ENCODE measurements at regions not wholly inside any gene's neighbourhood (a gene's known extent, or its start where the extent isn't known, plus 50 kb on each side); places are given as distances from the start of the nearest gene placed in this dataset.

DNA sequence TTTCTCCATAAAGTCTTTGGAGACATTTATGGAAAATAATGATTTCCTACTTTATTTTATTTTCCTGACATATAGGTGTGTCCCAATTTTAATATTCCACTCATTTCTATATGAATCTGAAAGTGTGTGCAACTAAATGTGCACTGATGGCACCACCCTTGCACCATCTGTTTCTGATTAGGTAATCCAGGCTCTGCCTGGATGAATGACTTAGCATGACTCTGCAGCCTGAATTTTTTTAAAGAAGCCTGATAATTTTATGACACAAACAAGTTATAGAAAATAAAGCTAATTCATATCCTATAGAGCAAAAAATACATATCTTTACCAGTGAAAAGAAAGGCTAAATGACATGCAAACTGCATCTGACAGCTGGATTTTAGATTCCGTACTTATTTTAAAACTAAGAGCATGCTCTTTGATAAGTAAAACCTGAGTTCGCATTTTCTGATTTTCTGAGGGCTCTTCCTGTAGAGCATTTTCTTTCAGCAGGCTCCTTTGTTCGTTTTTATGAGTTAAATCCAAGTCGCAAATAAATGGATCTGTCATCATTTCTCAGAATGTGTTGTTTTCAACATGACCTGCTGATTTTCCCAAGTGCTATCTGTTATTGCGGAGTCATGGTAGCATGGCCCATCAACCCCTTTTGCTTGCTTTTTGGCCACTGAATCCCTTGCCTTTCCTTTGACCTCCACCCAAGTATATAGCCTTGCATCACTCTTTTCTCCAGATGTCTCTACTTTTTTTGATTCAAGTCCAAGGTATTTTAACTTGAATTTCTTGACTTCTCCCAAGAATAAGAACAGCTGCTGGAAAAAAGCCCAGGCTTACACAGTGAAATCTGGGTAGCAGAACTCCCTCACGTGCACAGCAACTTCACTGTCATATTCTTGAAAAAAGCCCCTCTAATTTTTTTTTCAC, 52.8 kb upstream of the LYPLAL1 start:
- no peak for DNase-seq (ENCODE audit: low spot score)
- no peaks in the 10 kb centered on the region for H3K27me3 Mint-ChIP-seq (ENCODE audit: low read depth)
- intact Hi-C loops (cut with micrococcal nuclease) = no loop called here
- H3K9me3 Mint-ChIP-seq = no peaks in the 10 kb centered on the region
- H3K36me3 Mint-ChIP-seq (ENCODE audit: low read depth) = no peaks in the 10 kb centered on the region
- no peak overlapping the region for H3K4me3 Mint-ChIP-seq (ENCODE audit: low read depth)
- H3K27ac Mint-ChIP-seq = no peak overlapping the region
- no peaks in the 10 kb centered on the region for H3K4me1 Mint-ChIP-seq (ENCODE audit: low read depth)

- DNase-seq (ENCODE audit: low spot score) = no peak
- H3K4me1 Mint-ChIP-seq (ENCODE audit: low read depth) = no peaks in the 10 kb centered on the region
- no peak overlapping the region for H3K27ac Mint-ChIP-seq
- no peaks in the 10 kb centered on the region for H3K36me3 Mint-ChIP-seq (ENCODE audit: low read depth)
- H3K4me3 Mint-ChIP-seq (ENCODE audit: low read depth) = no peak overlapping the region
- H3K27me3 Mint-ChIP-seq (ENCODE audit: low read depth) = no peaks in the 10 kb centered on the region
- intact Hi-C loops (cut with micrococcal nuclease) = no loop called here
- H3K9me3 Mint-ChIP-seq = no peaks in the 10 kb centered on the region
Measured at GRCh38 chr1:219121679-219122078, 52.0 kb upstream of the LYPLAL1 start.

DNA sequence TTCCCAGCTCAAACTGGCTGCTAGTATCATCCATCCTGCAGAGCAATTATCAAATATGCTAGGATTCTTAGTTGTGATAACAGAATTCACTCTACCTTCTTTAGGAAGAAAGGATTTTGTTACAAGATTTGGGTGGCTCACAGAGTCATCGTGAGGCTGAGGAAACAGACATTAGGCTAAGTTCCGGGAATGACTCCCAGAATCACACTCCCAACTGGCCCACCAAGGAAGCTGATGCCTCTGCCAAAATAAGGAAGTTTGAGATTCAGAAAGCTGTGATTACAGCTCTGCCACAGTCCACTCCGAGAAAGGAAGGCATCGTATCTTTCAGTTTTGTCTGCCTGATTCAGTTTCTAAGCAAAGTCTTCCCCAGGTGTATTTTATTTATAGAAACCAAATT, 50.6 kb upstream of the LYPLAL1 start:
- Mint-ChIP-seq H3K4me1 (ENCODE audit: low read depth) (no peaks in the 10 kb centered on the region), H3K9me3 (no peaks in the 10 kb centered on the region), H3K27ac (no peak overlapping the region), H3K27me3 (ENCODE audit: low read depth) (no peaks in the 10 kb centered on the region), H3K4me3 (ENCODE audit: low read depth) (no peak overlapping the region), H3K36me3 (ENCODE audit: low read depth) (no peaks in the 10 kb centered on the region)
- DNase-seq (ENCODE audit: low spot score) = no peak
- intact Hi-C loops (cut with micrococcal nuclease) = no loop called here
